B cell (primary cell): ENCODE measurements at regions not wholly inside any gene's neighbourhood (a gene's known extent, or its start where the extent isn't known, plus 50 kb on each side); places are given as distances from the start of the nearest gene placed in this dataset.

Source experiments
- ATAC-seq: fragments of 200-7000 bp; cut with Tn5 transposase; one replicate; pipeline ENCODE4 v1.10.0; 2021; ENCODE audit warnings: low read depth, mild to moderate bottlenecking, moderate number of reproducible peaks, moderate library complexity
- CTCF ChIA-PET: fragments of 350-600 bp; sonication (Branson Sonifier 250); formaldehyde crosslinking; loops from one replicate; lab custom pipeline; 2021; ENCODE audit warnings: antibody characterized with exemption, inconsistent platforms; lab: Charles Lee
- POLR2A ChIA-PET: fragments of 350-600 bp; sonication (Branson Sonifier 250); formaldehyde crosslinking; loops from one replicate; lab custom pipeline; 2021; ENCODE audit warnings: antibody characterized with exemption; lab: Charles Lee
- DNase-seq: peaks from one replicate; pipeline ENCODE4 v3.0.0; 2013
- H2AFZ ChIP-seq: 2 replicates; pipeline ENCODE4 v1.6.1; 2012; ENCODE audit warnings: mild to moderate bottlenecking, low read depth, low read length; ENCODE audit not compliant: insufficient read depth, poor library complexity, severe bottlenecking
- H3K27ac ChIP-seq, 2 donors: 1 replicate in 1 of 2; 2 replicates in 1 of 2; pipeline ENCODE4 v1.5.1; 2012 to 2013; ENCODE audit warnings: low read length in 2 of 2, mild to moderate bottlenecking in 2 of 2, moderate library complexity in 1 of 2
- H3K27me3 ChIP-seq, 4 experiments: fragments of 200-600 bp in 1 of 4; sonication (generic) in 1 of 4; replicated peaks in 1 of 4; 1 replicate in 2 of 4; 2 replicates in 2 of 4; pipeline versions ENCODE4 v1.6.1 to v1.7.0; 2013 to 2016; ENCODE audit warnings: low read length in 3 of 4, mild to moderate bottlenecking in 2 of 4, mixed read lengths in 1 of 4, moderate library complexity in 1 of 4; ENCODE audit not compliant: insufficient read depth in 4 of 4, control insufficient read depth in 3 of 4; ENCODE audit errors: control extremely low read depth in 1 of 4
- H3K36me3 ChIP-seq, 2 experiments: replicated peaks in 1 of 2; 1 replicate in 1 of 2; 2 replicates in 1 of 2; pipeline versions ENCODE4 v1.6.1 to v1.7.1; 2013; ENCODE audit warnings: low read length in 1 of 2; ENCODE audit not compliant: insufficient read depth in 2 of 2, control insufficient read depth in 1 of 2; ENCODE audit errors: control extremely low read depth in 1 of 2, extremely low read depth in 1 of 2
- H3K4me1 ChIP-seq, 2 donors: fragments of 200-600 bp in 1 of 2; sonication (generic) in 1 of 2; 1 replicate in 1 of 2; 2 replicates in 1 of 2; pipeline versions ENCODE4 v1.5.1 to v1.6.1; 2013 to 2017; ENCODE audit warnings: low read length in 2 of 2; ENCODE audit not compliant: control insufficient read depth in 2 of 2, insufficient read depth in 2 of 2
- H3K4me2 ChIP-seq: replicated peaks from 2 replicates; pipeline ENCODE3; 2012; ENCODE audit warnings: mild to moderate bottlenecking, low read depth, low read length; ENCODE audit not compliant: poor library complexity, severe bottlenecking
- H3K4me3 ChIP-seq, 5 experiments: fragments of 200-600 bp in 1 of 5; sonication (generic) in 1 of 5; 1 replicate in 3 of 5; 2 replicates in 2 of 5; pipeline versions ENCODE4 v1.5.1 to v1.7.0; 2011 to 2016; ENCODE audit warnings: low read length in 4 of 5, mild to moderate bottlenecking in 4 of 5, low read depth in 2 of 5, control low read depth in 1 of 5, moderate library complexity in 1 of 5; ENCODE audit not compliant: insufficient read depth in 1 of 5; ENCODE audit errors: control extremely low read depth in 1 of 5, extremely low read depth in 1 of 5
- H3K79me2 ChIP-seq: fragments of 200-600 bp; sonication (generic); one replicate; pipeline ENCODE4 v1.6.0; 2016; ENCODE audit warnings: low read length; ENCODE audit not compliant: control insufficient read depth, insufficient read depth
- H3K9ac ChIP-seq: fragments of 200-600 bp; sonication (generic); 2 replicates; pipeline ENCODE4 v1.6.1; 2017; ENCODE audit warnings: mild to moderate bottlenecking, low read length, moderate library complexity
- H3K9me3 ChIP-seq, 3 donors: one replicate each; pipeline versions ENCODE4 v1.6.1 to v1.7.1; 2013; ENCODE audit warnings: low read length in 2 of 3; ENCODE audit not compliant: control insufficient read depth in 2 of 3, insufficient read depth in 1 of 3; ENCODE audit errors: control extremely low read depth in 1 of 3
- H4K20me1 ChIP-seq: 2 replicates; pipeline ENCODE4 v1.6.0; 2012; ENCODE audit warnings: mild to moderate bottlenecking, low read length; ENCODE audit not compliant: insufficient read depth, control insufficient read depth, poor library complexity, severe bottlenecking
- H3K27ac Mint-ChIP-seq: one replicate; pipeline ENCODE4 v1.8.0; 2021; ENCODE audit warnings: mixed read lengths
- H3K27me3 Mint-ChIP-seq: one replicate; pipeline ENCODE4 v1.8.0; 2021; ENCODE audit warnings: mixed read lengths
- H3K4me1 Mint-ChIP-seq: one replicate; pipeline ENCODE4 v1.8.0; 2021; ENCODE audit warnings: mixed read lengths
- H3K4me3 Mint-ChIP-seq: one replicate; pipeline ENCODE4 v1.8.0; 2021; ENCODE audit warnings: mixed read lengths
- H3K9me3 Mint-ChIP-seq: one replicate; pipeline ENCODE4 v1.8.0; 2022; ENCODE audit warnings: mixed read lengths; ENCODE audit not compliant: insufficient read depth
- EZH2 ChIP-seq: IDR thresholded peaks from 2 replicates; pipeline ENCODE4 v1.6.1; 2012; ENCODE audit warnings: borderline replicate concordance, low read depth, mild to moderate bottlenecking, moderate library complexity, low read length; ENCODE audit not compliant: insufficient read depth, poor library complexity, severe bottlenecking
- WGBS: methylation state at CpG from one replicate; pipeline ENCODE4 v1.1.5; 2013; ENCODE audit warnings: missing lambda C conversion rate; ENCODE audit not compliant: insufficient coverage; 5-methylcytosine and 5-hydroxymethylcytosine counted together
- intact Hi-C: fragments of 100-400 bp; cut with micrococcal nuclease; formaldehyde crosslinking; loops from one replicate; pipeline ENCODE4 v1.10.0; 2022
- TF ChIP-seq, protein P1 (sequence below): fragments of 200-600 bp; IDR thresholded peaks from one replicate; pipeline ENCODE4 v1.8.0; 2022; ENCODE audit warnings: antibody characterized with exemption, mild to moderate bottlenecking

DNA sequence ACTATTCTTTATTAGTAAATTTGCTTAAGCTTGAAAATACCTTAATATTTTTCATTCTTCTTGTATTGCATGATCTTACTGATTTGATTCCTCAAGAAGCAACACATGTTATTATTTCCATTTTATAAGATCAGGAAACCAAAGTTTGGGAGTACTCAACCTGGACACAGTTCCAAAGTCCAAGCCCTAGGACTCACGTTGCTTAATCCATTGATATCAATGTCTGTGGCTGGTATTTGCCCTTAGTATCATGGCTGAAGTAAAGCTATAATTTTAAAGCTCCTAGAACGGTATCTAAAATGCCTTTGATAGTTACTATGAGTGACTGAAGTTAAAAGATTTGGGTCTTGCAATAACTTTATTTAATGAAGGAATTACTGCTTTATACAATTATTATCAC is 1045.3 kb downstream of the TUSC7 start:
- no peak overlapping the region for H3K4me2 ChIP-seq
- intact Hi-C loops, result no loop called here
- Mint-ChIP-seq H3K9me3 (no peaks in the 10 kb centered on the region), H3K4me3 (no peak overlapping the region), H3K4me1 (no peaks in the 10 kb centered on the region), H3K27me3 (no peaks in the 10 kb centered on the region), H3K27ac (no peak overlapping the region)
- no peak overlapping the region for H2AFZ ChIP-seq
- H3K9me3 ChIP-seq, result no peaks in the 10 kb centered on the region
- no peak overlapping the region for H3K4me3 ChIP-seq
- CTCF ChIA-PET, result no interaction called here
- H3K79me2 ChIP-seq, result no peaks in the 10 kb centered on the region
- H3K9ac ChIP-seq, result no peak overlapping the region
- H4K20me1 ChIP-seq, result no peaks in the 10 kb centered on the region
- H3K4me1 ChIP-seq, result no peaks in the 10 kb centered on the region
- no peaks in the 10 kb centered on the region for H3K36me3 ChIP-seq
- DNase-seq, result no peak
- H3K27me3 ChIP-seq, result no peaks in the 10 kb centered on the region
- WGBS, result no CpG with 5 or more reads among the region's 2 CpGs
- no peak for ATAC-seq
- POLR2A ChIA-PET, result no interaction called here
- no peak overlapping the region for H3K27ac ChIP-seq
- no peak for TF ChIP-seq EZH2
- TF ChIP-seq, protein P1, sequence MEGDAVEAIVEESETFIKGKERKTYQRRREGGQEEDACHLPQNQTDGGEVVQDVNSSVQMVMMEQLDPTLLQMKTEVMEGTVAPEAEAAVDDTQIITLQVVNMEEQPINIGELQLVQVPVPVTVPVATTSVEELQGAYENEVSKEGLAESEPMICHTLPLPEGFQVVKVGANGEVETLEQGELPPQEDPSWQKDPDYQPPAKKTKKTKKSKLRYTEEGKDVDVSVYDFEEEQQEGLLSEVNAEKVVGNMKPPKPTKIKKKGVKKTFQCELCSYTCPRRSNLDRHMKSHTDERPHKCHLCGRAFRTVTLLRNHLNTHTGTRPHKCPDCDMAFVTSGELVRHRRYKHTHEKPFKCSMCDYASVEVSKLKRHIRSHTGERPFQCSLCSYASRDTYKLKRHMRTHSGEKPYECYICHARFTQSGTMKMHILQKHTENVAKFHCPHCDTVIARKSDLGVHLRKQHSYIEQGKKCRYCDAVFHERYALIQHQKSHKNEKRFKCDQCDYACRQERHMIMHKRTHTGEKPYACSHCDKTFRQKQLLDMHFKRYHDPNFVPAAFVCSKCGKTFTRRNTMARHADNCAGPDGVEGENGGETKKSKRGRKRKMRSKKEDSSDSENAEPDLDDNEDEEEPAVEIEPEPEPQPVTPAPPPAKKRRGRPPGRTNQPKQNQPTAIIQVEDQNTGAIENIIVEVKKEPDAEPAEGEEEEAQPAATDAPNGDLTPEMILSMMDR, result no peak

DNA sequence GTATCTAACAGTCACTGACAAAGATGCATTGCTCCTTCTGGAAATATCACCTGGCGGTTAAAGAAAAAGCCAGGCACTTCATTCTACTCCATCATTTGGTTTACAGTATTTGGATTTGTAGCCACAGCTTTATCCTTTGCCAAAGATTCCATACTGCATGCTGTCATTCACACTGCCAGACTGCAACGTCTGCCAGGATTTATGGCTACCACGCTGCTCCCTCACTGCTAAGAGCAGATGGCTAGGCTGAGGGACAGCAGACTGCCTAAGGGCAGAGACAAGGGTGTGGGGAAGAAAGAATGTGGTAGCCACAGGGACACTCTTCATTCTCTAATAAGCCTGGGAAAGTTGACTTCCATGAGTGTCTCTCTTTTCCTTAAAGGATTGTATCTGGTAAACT is 1047.0 kb downstream of the TUSC7 start:
- POLR2A ChIA-PET, result no interaction called here
- no peak for DNase-seq
- TF ChIP-seq, protein P1, result no peak
- no peak for TF ChIP-seq EZH2

More for the DNA sequence above, 1047.0 kb downstream of the TUSC7 start:
- H3K4me3 Mint-ChIP-seq, result no peak overlapping the region
- Histone ChIP-seq H3K79me2 (no peaks in the 10 kb centered on the region), H3K4me2 (no peak overlapping the region), H3K4me1 (no peaks in the 10 kb centered on the region), H3K9ac (no peak overlapping the region), H3K27ac (no peak overlapping the region), H2AFZ (no peak overlapping the region), H3K4me3 (no peak overlapping the region), H3K9me3 (no peaks in the 10 kb centered on the region), H4K20me1 (no peaks in the 10 kb centered on the region), H3K27me3 (no peaks in the 10 kb centered on the region), H3K36me3 (no peaks in the 10 kb centered on the region)
- CTCF ChIA-PET, result no interaction called here
- no peak overlapping the region for H3K27ac Mint-ChIP-seq
- no peaks in the 10 kb centered on the region for H3K4me1 Mint-ChIP-seq
- no peak for ATAC-seq
- no peaks in the 10 kb centered on the region for H3K27me3 Mint-ChIP-seq
- 100% methylated on average over 1 of the region's 3 CpGs for WGBS
- intact Hi-C loops, result no loop called here
- no peaks in the 10 kb centered on the region for H3K9me3 Mint-ChIP-seq
